Keratinocyte (primary cell): ENCODE measurements at regions not wholly inside any gene's neighbourhood (a gene's known extent, or its start where the extent isn't known, plus 50 kb on each side); places are given as distances from the start of the nearest gene placed in this dataset.

Experiments
- DNase-seq: peaks from one replicate; pipeline ENCODE4 v3.0.0-alpha.2; 2011; ENCODE audit warnings: low read depth, missing footprints, low spot score
- FAIRE-seq: peaks from 2 replicates; lab custom pipeline; 2011; peaks lifted over from hg19 to GRCh38; lab: Jason Lieb, UNC
- H2AFZ ChIP-seq: 2 replicates; pipeline ENCODE4 v1.6.0; 2012; ENCODE audit warnings: low read length, control low read depth, inconsistent platforms; ENCODE audit not compliant: control insufficient read depth
- H3K27ac ChIP-seq: 2 replicates; pipeline ENCODE4 v1.5.1; 2011; ENCODE audit warnings: low read length; ENCODE audit not compliant: control insufficient read depth, insufficient read depth
- H3K27me3 ChIP-seq: 3 replicates; pipeline ENCODE4 v1.6.0; 2011; ENCODE audit warnings: low read length; ENCODE audit not compliant: control insufficient read depth, insufficient read depth; ENCODE audit errors: extremely low read depth
- H3K36me3 ChIP-seq, 2 experiments: 2 replicates in 1 of 2; 3 replicates in 1 of 2; pipeline ENCODE4 v1.5.1; 2011; ENCODE audit warnings: low read length in 2 of 2, mild to moderate bottlenecking in 1 of 2; ENCODE audit not compliant: control insufficient read depth in 2 of 2, insufficient read depth in 2 of 2; ENCODE audit errors: extremely low read depth in 1 of 2
- H3K4me1 ChIP-seq: 3 replicates; pipeline ENCODE4 v1.5.1; 2011; ENCODE audit warnings: low read length; ENCODE audit not compliant: control insufficient read depth, insufficient read depth; ENCODE audit errors: extremely low read depth
- H3K4me2 ChIP-seq: 3 replicates; pipeline ENCODE4 v1.6.0; 2011; ENCODE audit warnings: low read depth, low read length; ENCODE audit not compliant: control insufficient read depth, insufficient read depth; ENCODE audit errors: extremely low read depth
- H3K4me3 ChIP-seq, 3 experiments: fragments of 200-600 bp in 1 of 3; sonication (generic) in 1 of 3; 2 replicates in 2 of 3; 3 replicates in 1 of 3; pipeline ENCODE4 v1.5.1; 2011 to 2016; ENCODE audit warnings: low read length in 3 of 3, mild to moderate bottlenecking in 3 of 3, control low read depth in 2 of 3, inconsistent platforms in 1 of 3, low read depth in 1 of 3, mixed read lengths in 1 of 3, mixed run types in 1 of 3, moderate library complexity in 1 of 3; ENCODE audit not compliant: control insufficient read depth in 2 of 3, insufficient read depth in 2 of 3; ENCODE audit errors: extremely low read depth in 1 of 3
- H3K79me2 ChIP-seq: 2 replicates; pipeline ENCODE4 v1.6.0; 2012; ENCODE audit warnings: low read length; ENCODE audit not compliant: control insufficient read depth, insufficient read depth
- H3K9ac ChIP-seq: 3 replicates; pipeline ENCODE4 v1.6.0; 2011; ENCODE audit warnings: low read length; ENCODE audit not compliant: control insufficient read depth, insufficient read depth; ENCODE audit errors: extremely low read depth
- H3K9me1 ChIP-seq: 3 replicates; pipeline ENCODE4 v1.6.0; 2011; ENCODE audit warnings: low read length; ENCODE audit not compliant: control insufficient read depth, insufficient read depth; ENCODE audit errors: extremely low read depth
- H3K9me3 ChIP-seq: 2 replicates; pipeline ENCODE4 v1.5.1; 2012; ENCODE audit warnings: low read depth, low read length; ENCODE audit not compliant: control insufficient read depth
- H4K20me1 ChIP-seq: 3 replicates; pipeline ENCODE4 v1.6.0; 2011; ENCODE audit warnings: low read length; ENCODE audit not compliant: control insufficient read depth, insufficient read depth; ENCODE audit errors: extremely low read depth
- EZH2 ChIP-seq: IDR thresholded peaks from one replicate; pipeline ENCODE4 v1.6.1; 2012; ENCODE audit warnings: inconsistent platforms, mild to moderate bottlenecking, low read length, moderate library complexity
- dilution Hi-C: fragments of 300-500 bp; cut with MboI; formaldehyde crosslinking; loops from one replicate; pipeline ENCODE4 v1.7.0; 2020; ENCODE audit warnings: low sequenced_read_pairs; ENCODE audit not compliant: extremely low pct_ligation_motif_present
- TF ChIP-seq, protein P1 (sequence below), 3 experiments: IDR thresholded peaks in 1 of 3; conservative IDR thresholded peaks in 1 of 3; optimal IDR thresholded peaks in 1 of 3; 2 replicates in 2 of 3; 3 replicates in 1 of 3; pipeline versions ENCODE3 to v1.5.1; 2011; ENCODE audit warnings: low read length in 3 of 3, mild to moderate bottlenecking in 3 of 3, moderate library complexity in 2 of 3, control low read depth in 1 of 3, inconsistent platforms in 1 of 3; ENCODE audit not compliant: insufficient read depth in 2 of 3; ENCODE audit errors: extremely low read depth in 1 of 3

DNA sequence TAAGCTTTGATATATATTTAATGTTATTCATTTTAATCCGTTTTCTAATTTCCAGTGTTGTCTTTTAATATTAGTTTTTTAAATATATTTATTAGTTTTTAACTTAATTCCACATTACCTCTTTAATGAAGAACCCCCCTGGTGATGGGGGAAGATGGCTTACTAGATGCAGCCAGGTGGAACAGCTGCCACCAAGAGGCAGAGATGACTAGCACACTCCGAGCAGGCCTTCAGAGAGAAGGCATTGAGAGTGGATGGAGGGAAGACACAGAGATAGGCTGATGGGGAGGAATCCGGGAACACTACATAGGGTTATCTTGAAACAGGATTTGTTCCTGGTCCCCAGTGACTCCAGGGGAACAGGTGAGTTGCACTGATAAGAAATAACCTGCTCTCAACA lies 771.6 kb downstream of the LRFN5 start:
- dilution Hi-C loops = no loop called here
- H3K79me2 ChIP-seq = no peaks in the 10 kb centered on the region
- TF ChIP-seq, protein P1, sequence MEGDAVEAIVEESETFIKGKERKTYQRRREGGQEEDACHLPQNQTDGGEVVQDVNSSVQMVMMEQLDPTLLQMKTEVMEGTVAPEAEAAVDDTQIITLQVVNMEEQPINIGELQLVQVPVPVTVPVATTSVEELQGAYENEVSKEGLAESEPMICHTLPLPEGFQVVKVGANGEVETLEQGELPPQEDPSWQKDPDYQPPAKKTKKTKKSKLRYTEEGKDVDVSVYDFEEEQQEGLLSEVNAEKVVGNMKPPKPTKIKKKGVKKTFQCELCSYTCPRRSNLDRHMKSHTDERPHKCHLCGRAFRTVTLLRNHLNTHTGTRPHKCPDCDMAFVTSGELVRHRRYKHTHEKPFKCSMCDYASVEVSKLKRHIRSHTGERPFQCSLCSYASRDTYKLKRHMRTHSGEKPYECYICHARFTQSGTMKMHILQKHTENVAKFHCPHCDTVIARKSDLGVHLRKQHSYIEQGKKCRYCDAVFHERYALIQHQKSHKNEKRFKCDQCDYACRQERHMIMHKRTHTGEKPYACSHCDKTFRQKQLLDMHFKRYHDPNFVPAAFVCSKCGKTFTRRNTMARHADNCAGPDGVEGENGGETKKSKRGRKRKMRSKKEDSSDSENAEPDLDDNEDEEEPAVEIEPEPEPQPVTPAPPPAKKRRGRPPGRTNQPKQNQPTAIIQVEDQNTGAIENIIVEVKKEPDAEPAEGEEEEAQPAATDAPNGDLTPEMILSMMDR (optimal IDR thresholded peaks at IDR 0.05 in 1 of 3, IDR thresholded peaks at IDR 0.05 in 1 of 3, conservative IDR thresholded peaks at IDR 0.05 in 1 of 3; ENCODE audit: extremely low read depth in 1 of 3, insufficient read depth in 2 of 3, low read length in 3 of 3) = peak in 2 of 3 experiments; percentile 5 to 12
- TF ChIP-seq EZH2 = no peak
- DNase-seq = no peak
- no peak overlapping the region for H2AFZ ChIP-seq
- H3K9me1 ChIP-seq = no peaks in the 10 kb centered on the region
- no peaks in the 10 kb centered on the region for H3K9me3 ChIP-seq
- H3K36me3 ChIP-seq = no peaks in the 10 kb centered on the region
- H4K20me1 ChIP-seq = no peaks in the 10 kb centered on the region
- no peak for FAIRE-seq
- no peaks in the 10 kb centered on the region for H3K27me3 ChIP-seq
- no peak overlapping the region for H3K4me3 ChIP-seq
- H3K9ac ChIP-seq = no peak overlapping the region
- H3K27ac ChIP-seq = no peak overlapping the region
- no peaks in the 10 kb centered on the region for H3K4me1 ChIP-seq
- no peak overlapping the region for H3K4me2 ChIP-seq

DNA sequence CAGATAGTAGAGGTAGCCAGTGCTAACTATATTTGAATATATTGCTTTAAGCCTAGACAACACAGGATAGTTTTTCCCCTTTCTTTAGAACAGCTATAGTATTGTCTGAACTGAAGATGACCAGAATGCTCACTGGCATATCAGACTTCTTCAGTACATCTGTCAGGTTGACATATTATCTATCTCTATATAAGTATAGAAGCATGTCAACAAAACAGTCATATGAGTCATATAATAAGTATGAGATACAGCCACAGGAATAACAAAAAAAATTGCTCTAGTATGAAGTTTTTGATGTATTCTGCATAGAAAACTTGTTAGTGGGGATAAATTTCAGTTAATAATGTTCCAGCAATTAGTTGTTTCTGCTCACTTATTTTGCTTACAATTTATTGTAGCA lies 767.7 kb downstream of the LRFN5 start:
- TF ChIP-seq, protein P1 (optimal IDR thresholded peaks at IDR 0.05 in 1 of 3, IDR thresholded peaks at IDR 0.05 in 1 of 3, conservative IDR thresholded peaks at IDR 0.05 in 1 of 3; ENCODE audit: extremely low read depth in 1 of 3, insufficient read depth in 2 of 3, low read length in 3 of 3) = no peak
- TF ChIP-seq EZH2 = no peak
- Histone ChIP-seq H3K27me3 (no peaks in the 10 kb centered on the region), H3K27ac (no peak overlapping the region), H4K20me1 (no peaks in the 10 kb centered on the region), H3K4me2 (no peak overlapping the region), H3K4me3 (no peak overlapping the region), H2AFZ (no peak overlapping the region), H3K36me3 (no peaks in the 10 kb centered on the region), H3K79me2 (no peaks in the 10 kb centered on the region), H3K4me1 (no peaks in the 10 kb centered on the region), H3K9me3 (no peaks in the 10 kb centered on the region), H3K9ac (no peak overlapping the region), H3K9me1 (no peaks in the 10 kb centered on the region)
- no peak for DNase-seq
- dilution Hi-C loops = no loop called here
- no peak for FAIRE-seq
